ENCODE measurements at regions not wholly inside any gene's neighbourhood (a gene's known extent, or its start where the extent isn't known, plus 50 kb on each side); places are given as distances from the start of the nearest gene placed in this dataset.

DNA sequence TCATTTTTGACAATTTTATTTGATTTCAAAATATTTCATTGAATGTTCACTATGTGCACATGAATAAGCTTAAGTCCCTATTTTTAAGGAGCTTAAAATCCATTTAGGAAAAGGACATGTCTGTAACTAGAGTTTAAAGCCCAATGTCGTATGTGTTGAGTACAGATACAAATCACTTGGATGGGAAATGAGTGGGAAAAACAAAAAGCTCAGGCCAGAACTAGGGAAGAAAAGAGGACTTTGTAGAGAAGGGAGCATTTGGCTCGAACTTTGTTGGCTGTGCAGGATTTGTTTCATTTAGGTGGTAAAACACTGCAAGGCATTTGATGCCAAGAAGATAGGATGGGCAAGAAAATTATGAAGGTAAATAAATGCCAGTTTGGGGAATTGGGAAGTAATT lies 653.1 kb upstream of the KCNMB2 start:
- H3K4me3 ChIP-seq (ENCODE audit: low read depth, low read length), result no peak overlapping the region
- DNase-seq (ENCODE audit: low read depth, low spot score), result no peak
- TF ChIP-seq, protein P1, sequence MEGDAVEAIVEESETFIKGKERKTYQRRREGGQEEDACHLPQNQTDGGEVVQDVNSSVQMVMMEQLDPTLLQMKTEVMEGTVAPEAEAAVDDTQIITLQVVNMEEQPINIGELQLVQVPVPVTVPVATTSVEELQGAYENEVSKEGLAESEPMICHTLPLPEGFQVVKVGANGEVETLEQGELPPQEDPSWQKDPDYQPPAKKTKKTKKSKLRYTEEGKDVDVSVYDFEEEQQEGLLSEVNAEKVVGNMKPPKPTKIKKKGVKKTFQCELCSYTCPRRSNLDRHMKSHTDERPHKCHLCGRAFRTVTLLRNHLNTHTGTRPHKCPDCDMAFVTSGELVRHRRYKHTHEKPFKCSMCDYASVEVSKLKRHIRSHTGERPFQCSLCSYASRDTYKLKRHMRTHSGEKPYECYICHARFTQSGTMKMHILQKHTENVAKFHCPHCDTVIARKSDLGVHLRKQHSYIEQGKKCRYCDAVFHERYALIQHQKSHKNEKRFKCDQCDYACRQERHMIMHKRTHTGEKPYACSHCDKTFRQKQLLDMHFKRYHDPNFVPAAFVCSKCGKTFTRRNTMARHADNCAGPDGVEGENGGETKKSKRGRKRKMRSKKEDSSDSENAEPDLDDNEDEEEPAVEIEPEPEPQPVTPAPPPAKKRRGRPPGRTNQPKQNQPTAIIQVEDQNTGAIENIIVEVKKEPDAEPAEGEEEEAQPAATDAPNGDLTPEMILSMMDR (IDR thresholded peaks at IDR 0.05; ENCODE audit: insufficient read depth, low read length, missing control alignments), result no peak
- ChIA-PET CTCF (no interaction called here), POLR2A (no interaction called here)

DNA sequence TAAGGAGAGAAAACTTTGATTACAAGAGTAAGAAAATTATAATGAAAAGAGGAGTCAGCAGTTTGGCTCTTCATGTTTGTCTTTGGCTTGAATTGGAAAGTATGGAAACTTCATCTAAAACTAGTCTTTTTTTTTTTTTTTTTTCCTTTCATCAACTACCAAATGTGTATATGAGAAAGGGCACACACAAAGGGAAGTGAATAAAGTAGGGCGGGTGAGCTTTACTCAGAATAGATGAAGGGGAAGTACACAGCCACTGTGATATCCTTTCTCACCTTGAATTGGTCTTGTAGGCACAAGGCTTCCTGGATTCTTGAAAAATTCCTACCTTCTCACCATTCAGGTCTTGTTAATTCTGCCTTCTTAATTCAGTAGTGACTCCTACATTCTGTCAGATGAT lies 652.3 kb upstream of the KCNMB2 start:
- H3K4me3 ChIP-seq (ENCODE audit: low read depth, low read length), result no peak overlapping the region
- POLR2A ChIA-PET, result no interaction called here

DNA sequence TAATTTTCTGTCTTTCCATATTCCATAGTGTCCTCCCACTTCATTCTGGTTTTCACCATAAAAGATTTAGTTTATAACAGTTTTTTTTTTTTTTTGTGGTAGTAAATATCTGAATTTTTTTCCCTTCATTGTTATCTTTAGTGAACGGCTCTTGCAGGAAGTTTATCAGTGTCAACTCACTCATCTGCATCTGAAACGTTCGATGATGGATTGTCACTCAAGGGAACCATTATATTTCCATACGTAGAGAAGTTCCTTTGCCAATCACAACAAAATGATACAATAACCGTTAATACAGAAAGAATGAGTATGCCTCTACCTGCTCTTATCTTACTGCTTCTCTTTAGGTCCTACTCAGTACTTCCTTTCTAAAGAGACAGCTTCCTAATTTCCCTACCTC lies 651.2 kb upstream of the KCNMB2 start:
- no peak overlapping the region for H3K4me3 ChIP-seq (ENCODE audit: low read depth, low read length)
- DNase-seq (ENCODE audit: low read depth, low spot score), result no peak
- CTCF ChIA-PET, result no interaction called here
- POLR2A ChIA-PET, result no interaction called here
- TF ChIP-seq, protein P1 (IDR thresholded peaks at IDR 0.05; ENCODE audit: insufficient read depth, low read length, missing control alignments), result no peak

More for the DNA sequence above, 652.3 kb upstream of the KCNMB2 start:
- no peak for DNase-seq (ENCODE audit: low read depth, low spot score)
- TF ChIP-seq, protein P1 (IDR thresholded peaks at IDR 0.05; ENCODE audit: insufficient read depth, low read length, missing control alignments), result no peak
- CTCF ChIA-PET, result no interaction called here

DNA sequence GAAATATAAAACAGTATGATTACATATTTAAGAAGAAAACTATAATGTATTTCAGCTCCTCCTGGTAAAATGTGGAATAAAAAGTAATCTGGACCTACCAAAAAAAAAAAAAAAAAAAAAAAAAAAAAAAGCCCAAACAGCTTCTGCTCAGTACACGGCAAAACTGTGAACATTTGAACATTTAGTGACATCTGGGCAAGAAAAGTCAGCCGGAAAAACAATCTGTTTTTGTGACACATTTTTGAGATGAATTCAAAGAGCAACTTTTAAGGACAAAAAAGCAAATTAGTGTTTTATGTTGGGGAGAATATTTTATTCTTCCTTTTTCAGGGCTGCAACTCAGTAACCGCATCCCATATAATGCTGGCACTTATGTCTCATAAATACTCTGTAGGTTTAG lies 649.7 kb upstream of the KCNMB2 start:
- POLR2A ChIA-PET, result no interaction called here
- TF ChIP-seq, protein P1 (IDR thresholded peaks at IDR 0.05; ENCODE audit: insufficient read depth, low read length, missing control alignments), result no peak
- CTCF ChIA-PET, result no interaction called here
- H3K4me3 ChIP-seq (ENCODE audit: low read depth, low read length), result no peak overlapping the region
- DNase-seq (ENCODE audit: low read depth, low spot score), result no peak

DNA sequence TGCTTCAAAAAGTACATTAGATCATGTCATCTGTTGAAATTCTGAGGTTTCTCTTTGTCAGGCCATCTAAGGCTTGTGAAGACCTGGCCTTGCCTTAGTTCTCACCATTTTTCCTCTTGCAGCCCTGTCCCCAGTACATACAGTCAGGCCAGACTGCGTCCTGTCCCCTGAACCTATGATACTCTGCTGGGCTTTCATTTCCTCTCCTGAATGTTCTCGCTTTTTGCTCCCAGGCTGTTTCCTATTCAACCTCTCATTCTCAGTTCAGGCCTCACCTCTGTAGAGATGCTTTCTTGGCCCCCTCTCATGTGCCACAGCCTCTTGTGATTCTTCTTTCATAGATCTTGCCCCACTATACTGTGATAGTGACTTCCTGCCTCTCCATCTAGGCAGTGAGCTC lies 648.8 kb upstream of the KCNMB2 start:
- TF ChIP-seq, protein P1 (IDR thresholded peaks at IDR 0.05; ENCODE audit: insufficient read depth, low read length, missing control alignments), result no peak
- ChIA-PET POLR2A (no interaction called here), CTCF (interaction anchor here (1.3 kb wide), 2 partner anchors 12 to 498 kb away, joined by 3 read pairs; no protein-coding TSS in a partner anchor)
- no peak overlapping the region for H3K4me3 ChIP-seq (ENCODE audit: low read depth, low read length)
- DNase-seq (ENCODE audit: low read depth, low spot score), result no peak

DNA sequence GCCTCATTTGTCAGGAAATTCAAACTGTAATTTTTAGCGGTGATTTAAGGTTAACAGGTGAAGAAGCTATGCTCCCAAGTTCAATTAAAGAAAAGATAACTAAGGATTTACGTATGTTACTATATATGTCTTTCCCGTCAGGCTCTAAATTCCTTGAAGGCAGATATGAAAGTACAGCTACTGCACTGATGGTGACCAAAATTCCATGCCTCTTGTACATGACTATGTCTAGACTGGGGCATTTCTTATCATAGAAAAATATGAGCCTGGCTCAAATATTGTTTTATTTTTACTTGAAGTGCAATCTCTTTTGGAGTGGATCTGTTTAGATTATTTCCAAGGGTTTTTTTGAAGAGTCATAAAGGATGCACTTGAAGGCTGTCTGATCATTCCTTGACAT lies 647.1 kb upstream of the KCNMB2 start:
- TF ChIP-seq, protein P1 (IDR thresholded peaks at IDR 0.05; ENCODE audit: insufficient read depth, low read length, missing control alignments), result no peak
- ChIA-PET POLR2A (no interaction called here), CTCF (interaction anchor here (1.1 kb wide), 1 partner anchor 10 kb away, joined by 3 read pairs; no protein-coding TSS in a partner anchor)
- no peak for DNase-seq (ENCODE audit: low read depth, low spot score)
- H3K4me3 ChIP-seq (ENCODE audit: low read depth, low read length), result no peak overlapping the region

All from AG04449 (cell line).